Fibroblast of lung (primary cell): ENCODE measurements at regions not wholly inside any gene's neighbourhood (a gene's known extent, or its start where the extent isn't known, plus 50 kb on each side); places are given as distances from the start of the nearest gene placed in this dataset.

ENCODE experiments used
- DNase-seq, 2 donors: peaks; one replicate each; pipeline versions ENCODE4 v3.0.0 to v3.0.0-alpha.2; 2010; ENCODE audit warnings: low read depth in 2 of 2
- H2AFZ ChIP-seq: 2 replicates; pipeline ENCODE4 v1.5.1; 2012; ENCODE audit warnings: low read length, control low read depth, inconsistent platforms
- H3K27ac ChIP-seq: 2 replicates; pipeline ENCODE4 v1.5.1; 2011; ENCODE audit warnings: low read length, control low read depth; ENCODE audit not compliant: insufficient read depth
- H3K27me3 ChIP-seq: 2 replicates; pipeline ENCODE4 v1.5.1; 2011; ENCODE audit warnings: mild to moderate bottlenecking, low read length; ENCODE audit not compliant: control insufficient read depth, insufficient read depth
- H3K36me3 ChIP-seq: 2 replicates; pipeline ENCODE4 v1.5.1; 2011; ENCODE audit warnings: low read length; ENCODE audit not compliant: control insufficient read depth, insufficient read depth
- H3K4me1 ChIP-seq: 2 replicates; pipeline ENCODE4 v1.5.1; 2011; ENCODE audit warnings: low read length; ENCODE audit not compliant: control insufficient read depth, insufficient read depth; ENCODE audit errors: extremely low read depth
- H3K4me2 ChIP-seq: 2 replicates; pipeline ENCODE4 v1.5.1; 2011; ENCODE audit warnings: low read length, control low read depth; ENCODE audit not compliant: insufficient read depth; ENCODE audit errors: extremely low read depth
- H3K4me3 ChIP-seq, 4 experiments: fragments of 200-600 bp in 1 of 4; sonication (generic) in 1 of 4; replicated peaks in 1 of 4; 2 replicates each; pipeline ENCODE4 v1.5.1; 2011 to 2016; ENCODE audit warnings: low read length in 4 of 4, low read depth in 3 of 4, mild to moderate bottlenecking in 3 of 4, control low read depth in 2 of 4, inconsistent platforms in 1 of 4, mixed read lengths in 1 of 4; ENCODE audit not compliant: insufficient read depth in 1 of 4; ENCODE audit errors: control extremely low read depth in 1 of 4
- H3K79me2 ChIP-seq: 2 replicates; pipeline ENCODE4 v1.5.1; 2012; ENCODE audit warnings: mild to moderate bottlenecking, low read length, inconsistent platforms; ENCODE audit not compliant: control insufficient read depth, insufficient read depth
- H3K9ac ChIP-seq: 2 replicates; pipeline ENCODE4 v1.5.1; 2011; ENCODE audit warnings: mild to moderate bottlenecking, low read length, control low read depth; ENCODE audit not compliant: insufficient read depth
- H3K9me3 ChIP-seq: 2 replicates; pipeline ENCODE4 v1.5.1; 2012; ENCODE audit warnings: low read depth, low read length; ENCODE audit not compliant: control insufficient read depth, insufficient read depth
- H4K20me1 ChIP-seq: 2 replicates; pipeline ENCODE4 v1.5.1; 2011; ENCODE audit warnings: low read length; ENCODE audit not compliant: control insufficient read depth, insufficient read depth; ENCODE audit errors: extremely low read depth
- EZH2 ChIP-seq: IDR thresholded peaks from 2 replicates; pipeline ENCODE4 v1.5.1; 2012; ENCODE audit warnings: low read length, control low read depth, mild to moderate bottlenecking; ENCODE audit errors: missing control alignments
- TF ChIP-seq, protein P1 (sequence below), 2 donors: IDR thresholded peaks in 1 of 2; conservative IDR thresholded peaks in 1 of 2; 1 replicate in 1 of 2; 2 replicates in 1 of 2; pipeline ENCODE4 v1.5.1; 2011 to 2012; ENCODE audit warnings: low read length in 2 of 2, control low read depth in 1 of 2, inconsistent platforms in 1 of 2, low read depth in 1 of 2, mild to moderate bottlenecking in 1 of 2

DNA sequence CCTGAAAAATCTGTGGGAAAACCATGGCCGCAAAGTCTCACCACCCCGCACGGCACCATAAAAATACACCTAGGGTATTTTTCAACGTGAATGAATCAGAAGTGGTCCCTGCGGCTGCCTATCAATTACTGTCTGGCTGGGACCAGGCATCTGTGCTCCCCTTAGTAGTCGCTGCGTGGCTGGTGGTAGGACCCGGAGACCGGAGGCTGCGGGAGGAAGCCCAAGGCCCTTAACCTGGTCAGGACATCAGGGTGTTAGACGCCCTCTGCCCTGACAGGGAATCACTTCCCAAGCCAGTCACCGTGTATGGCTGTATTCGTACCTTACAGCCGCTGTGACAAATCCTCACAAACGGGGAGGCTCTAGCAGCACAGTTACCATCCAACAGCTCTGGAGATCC is 141.5 kb upstream of the PPP2R2D start:
- H3K9me3 ChIP-seq: peaks cover 4% of the 10 kb centered on the region
- no peaks in the 10 kb centered on the region for H3K79me2 ChIP-seq
- no peak overlapping the region for H3K27ac ChIP-seq
- no peak overlapping the region for H3K4me2 ChIP-seq
- H3K36me3 ChIP-seq: no peaks in the 10 kb centered on the region
- no peak overlapping the region for H3K9ac ChIP-seq
- no peak overlapping the region for H2AFZ ChIP-seq
- no peak for DNase-seq
- no peaks in the 10 kb centered on the region for H3K27me3 ChIP-seq
- H3K4me1 ChIP-seq: no peaks in the 10 kb centered on the region
- no peak overlapping the region for H3K4me3 ChIP-seq
- H4K20me1 ChIP-seq: no peaks in the 10 kb centered on the region
- TF ChIP-seq EZH2: no peak
- TF ChIP-seq, protein P1, sequence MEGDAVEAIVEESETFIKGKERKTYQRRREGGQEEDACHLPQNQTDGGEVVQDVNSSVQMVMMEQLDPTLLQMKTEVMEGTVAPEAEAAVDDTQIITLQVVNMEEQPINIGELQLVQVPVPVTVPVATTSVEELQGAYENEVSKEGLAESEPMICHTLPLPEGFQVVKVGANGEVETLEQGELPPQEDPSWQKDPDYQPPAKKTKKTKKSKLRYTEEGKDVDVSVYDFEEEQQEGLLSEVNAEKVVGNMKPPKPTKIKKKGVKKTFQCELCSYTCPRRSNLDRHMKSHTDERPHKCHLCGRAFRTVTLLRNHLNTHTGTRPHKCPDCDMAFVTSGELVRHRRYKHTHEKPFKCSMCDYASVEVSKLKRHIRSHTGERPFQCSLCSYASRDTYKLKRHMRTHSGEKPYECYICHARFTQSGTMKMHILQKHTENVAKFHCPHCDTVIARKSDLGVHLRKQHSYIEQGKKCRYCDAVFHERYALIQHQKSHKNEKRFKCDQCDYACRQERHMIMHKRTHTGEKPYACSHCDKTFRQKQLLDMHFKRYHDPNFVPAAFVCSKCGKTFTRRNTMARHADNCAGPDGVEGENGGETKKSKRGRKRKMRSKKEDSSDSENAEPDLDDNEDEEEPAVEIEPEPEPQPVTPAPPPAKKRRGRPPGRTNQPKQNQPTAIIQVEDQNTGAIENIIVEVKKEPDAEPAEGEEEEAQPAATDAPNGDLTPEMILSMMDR (conservative IDR thresholded peaks at IDR 0.05 in 1 of 2, IDR thresholded peaks at IDR 0.05 in 1 of 2; ENCODE audit: low read depth in 1 of 2, low read length in 2 of 2): no peak

DNA sequence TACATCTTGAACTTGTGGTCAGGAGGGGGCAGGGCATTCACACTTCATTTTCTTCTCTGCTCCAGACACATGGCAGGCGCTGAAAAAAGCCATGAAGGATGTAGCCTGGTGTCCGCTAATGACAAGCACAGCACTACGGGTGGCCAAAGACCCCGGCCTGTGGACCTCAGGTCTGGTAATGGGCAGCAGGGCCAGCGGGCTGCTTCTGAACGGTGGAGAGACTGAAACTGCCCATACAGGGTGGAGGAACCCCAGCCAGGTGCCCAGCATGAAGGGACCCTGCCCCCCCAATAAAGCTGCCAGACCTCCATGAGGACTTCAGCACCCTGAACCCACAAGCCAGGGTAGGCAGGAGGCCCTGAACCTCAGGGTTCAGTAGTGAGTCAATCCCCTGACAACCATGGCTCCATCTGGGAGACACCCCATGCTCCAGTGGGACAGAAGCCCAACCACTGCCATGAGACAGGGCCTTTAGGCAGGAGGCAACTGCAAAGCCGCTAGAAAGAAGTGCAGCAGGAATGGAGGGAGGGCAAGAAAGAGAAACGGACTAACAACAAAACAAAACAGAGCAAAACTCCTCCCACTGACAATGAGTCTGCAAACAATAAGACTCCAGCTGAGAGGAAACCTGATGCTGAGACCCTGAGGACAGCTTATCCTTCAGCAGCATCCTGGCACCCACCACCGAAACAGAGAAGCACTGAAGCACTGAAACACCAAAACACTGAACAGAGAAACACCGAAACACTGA is 140.2 kb upstream of the PPP2R2D start:
- no peak for DNase-seq
- no peak for TF ChIP-seq EZH2
- TF ChIP-seq, protein P1 (conservative IDR thresholded peaks at IDR 0.05 in 1 of 2, IDR thresholded peaks at IDR 0.05 in 1 of 2; ENCODE audit: low read depth in 1 of 2, low read length in 2 of 2): no peak
- H3K9me3 ChIP-seq: peaks cover 4% of the 10 kb centered on the region

DNA sequence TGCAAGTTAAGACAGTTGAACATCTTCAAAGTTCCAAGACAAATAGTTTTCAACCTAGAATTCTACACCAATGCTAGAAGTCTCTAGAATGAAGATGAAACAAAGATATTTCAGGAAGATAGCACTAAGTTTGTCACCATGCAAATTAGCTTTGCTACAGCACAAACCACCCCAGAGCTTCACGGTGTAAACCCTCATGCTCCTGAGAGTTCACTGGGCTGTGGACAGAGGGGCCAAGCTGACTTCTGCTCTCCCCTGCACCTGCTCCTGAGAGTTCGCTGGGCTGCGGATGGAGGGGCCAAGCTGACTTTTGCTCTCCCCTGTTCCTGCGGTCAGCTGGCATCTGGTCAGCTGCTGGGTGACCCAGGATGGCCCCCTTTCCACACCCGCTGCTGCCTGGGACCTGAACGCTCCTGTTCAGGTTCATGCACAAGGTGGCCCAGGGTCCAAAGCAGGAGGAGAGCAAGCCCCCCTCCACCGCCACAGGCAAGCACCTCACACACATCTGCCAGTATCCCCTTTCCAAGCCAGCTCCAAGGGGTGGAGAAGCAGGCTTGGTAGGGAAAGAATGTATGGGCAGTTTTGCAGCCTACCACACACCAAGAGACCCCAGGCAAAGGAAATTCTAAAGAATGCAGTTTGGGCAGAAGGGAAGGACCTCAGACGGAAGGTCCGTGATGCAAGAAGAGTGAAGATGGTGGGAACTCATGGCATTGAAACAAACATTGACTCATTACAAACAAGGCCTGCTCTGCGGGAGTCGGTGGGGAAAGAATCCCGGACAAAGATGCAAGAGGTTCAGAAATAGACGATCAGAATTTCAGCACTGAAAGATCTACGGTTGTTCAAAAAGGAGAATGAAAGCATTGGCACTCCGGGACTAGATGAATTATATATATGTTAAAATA is 137.8 kb upstream of the PPP2R2D start:
- no peak overlapping the region for H3K4me2 ChIP-seq
- no peak for DNase-seq
- H3K79me2 ChIP-seq: no peaks in the 10 kb centered on the region
- no peak overlapping the region for H3K4me3 ChIP-seq
- no peak overlapping the region for H2AFZ ChIP-seq
- H3K4me1 ChIP-seq: no peaks in the 10 kb centered on the region
- no peak overlapping the region for H3K27ac ChIP-seq
- no peaks in the 10 kb centered on the region for H3K27me3 ChIP-seq
- H3K9me3 ChIP-seq: peaks cover 3% of the 10 kb centered on the region
- no peaks in the 10 kb centered on the region for H4K20me1 ChIP-seq
- TF ChIP-seq, protein P1 (conservative IDR thresholded peaks at IDR 0.05 in 1 of 2, IDR thresholded peaks at IDR 0.05 in 1 of 2; ENCODE audit: low read depth in 1 of 2, low read length in 2 of 2): no peak
- TF ChIP-seq EZH2: no peak
- H3K36me3 ChIP-seq: no peaks in the 10 kb centered on the region
- H3K9ac ChIP-seq: no peak overlapping the region

More for the DNA sequence above, 140.2 kb upstream of the PPP2R2D start:
- no peak overlapping the region for H3K27ac ChIP-seq
- H3K4me1 ChIP-seq: no peaks in the 10 kb centered on the region
- no peaks in the 10 kb centered on the region for H3K36me3 ChIP-seq
- H3K79me2 ChIP-seq: no peaks in the 10 kb centered on the region
- no peak overlapping the region for H2AFZ ChIP-seq
- no peaks in the 10 kb centered on the region for H4K20me1 ChIP-seq
- no peak overlapping the region for H3K9ac ChIP-seq
- no peak overlapping the region for H3K4me2 ChIP-seq
- no peak overlapping the region for H3K4me3 ChIP-seq
- H3K27me3 ChIP-seq: no peaks in the 10 kb centered on the region
